Body of pancreas (tissue), 4 donors: ENCODE measurements at regions not wholly inside any gene's neighbourhood (a gene's known extent, or its start where the extent isn't known, plus 50 kb on each side); places are given as distances from the start of the nearest gene placed in this dataset.

Experiments
- POLR2A ChIP-seq, 3 donors: fragments of 450-650 bp; IDR thresholded peaks; one replicate each; pipeline ENCODE4 v1.6.1; 2016; ENCODE audit warnings: antibody characterized with exemption in 3 of 3, mild to moderate bottlenecking in 2 of 3
- TF ChIP-seq, protein P1 (sequence below), 7 experiments: fragments of 450-650 bp in 4 of 7; fragments of 200-600 bp in 3 of 7; sonication (generic) in 3 of 7; IDR thresholded peaks; one replicate each; pipeline ENCODE4 v1.5.1; 2016 to 2019; ENCODE audit warnings: antibody characterized with exemption in 7 of 7

DNA sequence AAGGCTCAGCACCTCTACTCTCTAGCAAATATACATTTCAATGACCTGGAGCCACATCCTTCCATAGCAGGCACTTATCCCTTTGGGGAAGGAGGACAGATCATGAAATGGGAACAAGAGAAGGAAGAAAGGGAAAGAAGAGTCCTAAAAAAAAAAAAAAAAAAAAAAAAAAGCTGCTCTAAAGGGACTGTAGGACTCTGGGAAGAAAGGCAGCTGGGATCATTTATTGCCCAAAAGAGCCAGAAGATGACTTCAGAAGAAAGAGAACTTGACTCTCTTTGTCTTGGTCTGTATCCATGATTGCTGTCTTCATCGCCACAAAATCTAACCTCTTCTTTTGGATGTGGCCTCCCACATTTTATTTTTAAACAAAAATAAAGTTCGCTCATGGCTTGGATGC lies 203.6 kb upstream of the CELF2 start:
- TF ChIP-seq, protein P1, sequence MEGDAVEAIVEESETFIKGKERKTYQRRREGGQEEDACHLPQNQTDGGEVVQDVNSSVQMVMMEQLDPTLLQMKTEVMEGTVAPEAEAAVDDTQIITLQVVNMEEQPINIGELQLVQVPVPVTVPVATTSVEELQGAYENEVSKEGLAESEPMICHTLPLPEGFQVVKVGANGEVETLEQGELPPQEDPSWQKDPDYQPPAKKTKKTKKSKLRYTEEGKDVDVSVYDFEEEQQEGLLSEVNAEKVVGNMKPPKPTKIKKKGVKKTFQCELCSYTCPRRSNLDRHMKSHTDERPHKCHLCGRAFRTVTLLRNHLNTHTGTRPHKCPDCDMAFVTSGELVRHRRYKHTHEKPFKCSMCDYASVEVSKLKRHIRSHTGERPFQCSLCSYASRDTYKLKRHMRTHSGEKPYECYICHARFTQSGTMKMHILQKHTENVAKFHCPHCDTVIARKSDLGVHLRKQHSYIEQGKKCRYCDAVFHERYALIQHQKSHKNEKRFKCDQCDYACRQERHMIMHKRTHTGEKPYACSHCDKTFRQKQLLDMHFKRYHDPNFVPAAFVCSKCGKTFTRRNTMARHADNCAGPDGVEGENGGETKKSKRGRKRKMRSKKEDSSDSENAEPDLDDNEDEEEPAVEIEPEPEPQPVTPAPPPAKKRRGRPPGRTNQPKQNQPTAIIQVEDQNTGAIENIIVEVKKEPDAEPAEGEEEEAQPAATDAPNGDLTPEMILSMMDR (IDR thresholded peaks at IDR 0.05), result no peak
- no peak for TF ChIP-seq POLR2A (IDR thresholded peaks at IDR 0.05)
